ENCODE measurements at regions not wholly inside any gene's neighbourhood (a gene's known extent, or its start where the extent isn't known, plus 50 kb on each side); places are given as distances from the start of the nearest gene placed in this dataset.

- no peak for DNase-seq (ENCODE audit: low spot score)
- H3K36me3 ChIP-seq (ENCODE audit: control insufficient read depth in 4 of 4, insufficient read depth in 3 of 4, low read depth in 1 of 4, low read length in 3 of 4) = no peaks in the 10 kb centered on the region
- H3K27me3 ChIP-seq (ENCODE audit: control insufficient read depth in 4 of 4, insufficient read depth in 4 of 4, low read length in 3 of 4) = no peaks in the 10 kb centered on the region
- H3K9me3 ChIP-seq (ENCODE audit: control insufficient read depth in 4 of 4, low read length in 3 of 4) = no peaks in the 10 kb centered on the region
- H3K27ac ChIP-seq (ENCODE audit: low read depth in 1 of 2, low read length in 2 of 2) = no peak overlapping the region
- TF ChIP-seq NR2F2 (IDR thresholded peaks at IDR 0.05) (no peak), FOXA2 (IDR thresholded peaks at IDR 0.05) (no peak), TAF1 (conservative IDR thresholded peaks at IDR 0.05) (no peak), HNF4G (IDR thresholded peaks at IDR 0.05) (no peak), RXRA (IDR thresholded peaks at IDR 0.05) (no peak)
- TF ChIP-seq, protein P1, sequence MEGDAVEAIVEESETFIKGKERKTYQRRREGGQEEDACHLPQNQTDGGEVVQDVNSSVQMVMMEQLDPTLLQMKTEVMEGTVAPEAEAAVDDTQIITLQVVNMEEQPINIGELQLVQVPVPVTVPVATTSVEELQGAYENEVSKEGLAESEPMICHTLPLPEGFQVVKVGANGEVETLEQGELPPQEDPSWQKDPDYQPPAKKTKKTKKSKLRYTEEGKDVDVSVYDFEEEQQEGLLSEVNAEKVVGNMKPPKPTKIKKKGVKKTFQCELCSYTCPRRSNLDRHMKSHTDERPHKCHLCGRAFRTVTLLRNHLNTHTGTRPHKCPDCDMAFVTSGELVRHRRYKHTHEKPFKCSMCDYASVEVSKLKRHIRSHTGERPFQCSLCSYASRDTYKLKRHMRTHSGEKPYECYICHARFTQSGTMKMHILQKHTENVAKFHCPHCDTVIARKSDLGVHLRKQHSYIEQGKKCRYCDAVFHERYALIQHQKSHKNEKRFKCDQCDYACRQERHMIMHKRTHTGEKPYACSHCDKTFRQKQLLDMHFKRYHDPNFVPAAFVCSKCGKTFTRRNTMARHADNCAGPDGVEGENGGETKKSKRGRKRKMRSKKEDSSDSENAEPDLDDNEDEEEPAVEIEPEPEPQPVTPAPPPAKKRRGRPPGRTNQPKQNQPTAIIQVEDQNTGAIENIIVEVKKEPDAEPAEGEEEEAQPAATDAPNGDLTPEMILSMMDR (IDR thresholded peaks at IDR 0.05; ENCODE audit: low read depth, low read length, missing input control) = no peak
- no peak overlapping the region for H3K4me3 ChIP-seq (ENCODE audit: low read depth in 1 of 3, low read length in 3 of 3)
- no peak overlapping the region for H3K9ac ChIP-seq (ENCODE audit: low read depth in 1 of 2, low read length in 2 of 2)
- peaks cover 0 to 3% (median under 1%) of the 10 kb centered on the region in 4 donors for H3K4me1 ChIP-seq (ENCODE audit: control insufficient read depth in 4 of 4, insufficient read depth in 4 of 4, low read length in 3 of 4)
- 89% methylated on average over 8 of the region's 8 CpGs for WGBS
These were observed 224.3 kb upstream of the SETMAR start for GRCh38 chr3:4078903-4079302.

DNA sequence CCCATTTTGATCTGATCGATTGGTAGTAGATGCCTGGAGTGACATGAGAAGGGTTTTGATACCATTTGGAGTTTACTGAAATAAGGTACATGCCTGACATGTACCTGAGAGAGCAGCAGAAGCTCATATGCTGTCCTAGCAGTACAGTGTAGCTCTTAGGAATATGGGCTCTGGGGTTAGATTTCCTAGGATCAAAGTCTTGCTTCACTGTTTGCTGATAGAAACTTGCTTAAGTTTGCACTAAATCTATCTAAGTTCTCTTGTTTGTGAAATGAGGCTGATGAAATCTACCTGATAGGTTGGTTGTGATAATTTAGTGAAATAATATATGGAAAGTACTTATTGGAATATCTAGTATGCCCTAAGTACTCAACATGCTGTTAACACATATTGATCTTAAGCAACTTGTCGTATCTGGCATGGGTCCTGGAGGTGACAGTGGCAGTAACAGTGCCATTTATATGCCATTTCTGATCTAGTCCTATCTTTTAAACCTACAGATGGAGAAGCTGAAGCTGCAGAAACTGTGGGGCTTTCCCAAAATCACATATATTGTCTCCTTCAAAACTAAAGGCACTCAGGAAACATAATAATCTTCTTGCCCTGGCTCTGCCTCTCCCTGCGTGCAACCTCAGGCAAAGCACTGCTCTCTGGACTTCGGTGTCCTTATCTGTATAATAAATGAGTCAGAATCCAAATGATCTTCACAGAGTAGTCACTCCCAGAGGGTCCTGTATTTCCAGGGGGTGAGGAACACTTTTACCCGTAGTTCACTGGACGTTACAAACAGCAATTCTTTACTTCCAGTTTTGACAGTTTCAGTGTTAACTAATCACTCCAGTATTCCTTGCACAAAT is 223.6 kb upstream of the SETMAR start:
- H3K27ac ChIP-seq (ENCODE audit: low read depth in 1 of 2, low read length in 2 of 2) = no peak overlapping the region
- peaks cover 0 to 3% (median under 1%) of the 10 kb centered on the region in 4 donors for H3K4me1 ChIP-seq (ENCODE audit: control insufficient read depth in 4 of 4, insufficient read depth in 4 of 4, low read length in 3 of 4)
- WGBS = 46% methylated on average over 6 of the region's 6 CpGs
- no peaks in the 10 kb centered on the region for H3K36me3 ChIP-seq (ENCODE audit: control insufficient read depth in 4 of 4, insufficient read depth in 3 of 4, low read depth in 1 of 4, low read length in 3 of 4)
- TF ChIP-seq FOXA1 (IDR thresholded peaks at IDR 0.05) = no peak
- no peak for TF ChIP-seq HNF4G (IDR thresholded peaks at IDR 0.05)
- TF ChIP-seq ZBTB33 (IDR thresholded peaks at IDR 0.05) = no peak
- TF ChIP-seq JUND (IDR thresholded peaks at IDR 0.05) = no peak
- peak in 1 of 2 donors; percentile 39 for TF ChIP-seq HNF4A (conservative IDR thresholded peaks at IDR 0.05)
- no peak for TF ChIP-seq TAF1 (conservative IDR thresholded peaks at IDR 0.05)
- H3K9me3 ChIP-seq (ENCODE audit: control insufficient read depth in 4 of 4, low read length in 3 of 4) = no peaks in the 10 kb centered on the region
- no peak overlapping the region for H3K4me3 ChIP-seq (ENCODE audit: low read depth in 1 of 3, low read length in 3 of 3)
- no peak for DNase-seq (ENCODE audit: low spot score)
- H3K9ac ChIP-seq (ENCODE audit: low read depth in 1 of 2, low read length in 2 of 2) = no peak overlapping the region
- no peaks in the 10 kb centered on the region for H3K27me3 ChIP-seq (ENCODE audit: control insufficient read depth in 4 of 4, insufficient read depth in 4 of 4, low read length in 3 of 4)

DNA sequence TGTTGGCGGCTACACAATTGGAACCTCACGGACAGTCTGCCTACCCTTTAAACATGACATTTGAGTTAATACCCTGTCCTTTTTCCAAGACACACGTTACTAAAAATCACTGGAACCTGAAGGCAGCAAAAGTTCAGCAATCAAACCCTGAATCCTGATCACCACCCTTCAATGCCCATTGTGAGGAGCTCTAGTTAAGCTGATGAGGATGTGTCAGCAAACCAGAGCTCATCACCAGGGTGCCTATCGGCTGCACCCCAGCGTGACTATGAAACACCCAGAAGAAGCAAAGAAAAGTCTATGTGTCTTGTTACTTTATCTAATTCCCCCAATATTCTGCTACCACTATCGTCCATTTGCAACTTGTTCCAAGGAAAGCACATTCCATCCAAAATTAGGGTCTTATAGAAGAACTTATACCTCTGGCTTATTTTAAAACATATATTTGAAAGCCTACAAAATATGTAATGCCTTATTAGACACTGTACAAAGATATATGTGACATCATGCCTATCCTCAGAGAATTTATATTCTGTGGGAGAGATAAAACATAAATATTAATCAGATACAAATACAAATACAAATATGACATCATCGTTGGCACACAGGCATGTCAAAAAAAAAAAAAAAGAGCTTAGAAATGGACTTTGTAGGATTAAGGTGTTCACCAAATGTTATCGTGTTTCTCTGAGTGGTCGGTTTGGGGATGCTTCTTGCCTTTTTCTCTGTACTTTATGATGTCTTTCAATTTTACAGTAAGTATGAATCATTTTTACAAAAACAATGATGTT is 219.7 kb upstream of the SETMAR start:
- Histone ChIP-seq H3K9me3 (ENCODE audit: control insufficient read depth in 4 of 4, low read length in 3 of 4) (no peaks in the 10 kb centered on the region), H3K4me3 (ENCODE audit: low read depth in 1 of 3, low read length in 3 of 3) (no peak overlapping the region), H3K4me1 (ENCODE audit: control insufficient read depth in 4 of 4, insufficient read depth in 4 of 4, low read length in 3 of 4) (peaks cover 0 to 3% (median under 1%) of the 10 kb centered on the region in 4 donors), H3K9ac (ENCODE audit: low read depth in 1 of 2, low read length in 2 of 2) (no peak overlapping the region), H3K36me3 (ENCODE audit: control insufficient read depth in 4 of 4, insufficient read depth in 3 of 4, low read depth in 1 of 4, low read length in 3 of 4) (no peaks in the 10 kb centered on the region), H3K27me3 (ENCODE audit: control insufficient read depth in 4 of 4, insufficient read depth in 4 of 4, low read length in 3 of 4) (no peaks in the 10 kb centered on the region), H3K27ac (ENCODE audit: low read depth in 1 of 2, low read length in 2 of 2) (no peak overlapping the region)
- no peak for TF ChIP-seq RAD21 (IDR thresholded peaks at IDR 0.05)
- TF ChIP-seq GABPA (IDR thresholded peaks at IDR 0.05 in 1 of 2, conservative IDR thresholded peaks at IDR 0.05 in 1 of 2) = no peak
- TF ChIP-seq ZBTB33 (IDR thresholded peaks at IDR 0.05) = no peak
- no peak for TF ChIP-seq TAF1 (conservative IDR thresholded peaks at IDR 0.05)
- no peak for TF ChIP-seq SP1 (IDR thresholded peaks at IDR 0.05)
- no peak for TF ChIP-seq EGR1 (IDR thresholded peaks at IDR 0.05; ENCODE audit: low read depth in 2 of 2)
- TF ChIP-seq FOXA1 (IDR thresholded peaks at IDR 0.05) = no peak
- TF ChIP-seq, protein P2, sequence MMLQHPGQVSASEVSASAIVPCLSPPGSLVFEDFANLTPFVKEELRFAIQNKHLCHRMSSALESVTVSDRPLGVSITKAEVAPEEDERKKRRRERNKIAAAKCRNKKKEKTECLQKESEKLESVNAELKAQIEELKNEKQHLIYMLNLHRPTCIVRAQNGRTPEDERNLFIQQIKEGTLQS (IDR thresholded peaks at IDR 0.05) = no peak
- TF ChIP-seq REST (IDR thresholded peaks at IDR 0.05) = no peak
- DNase-seq (ENCODE audit: low spot score) = no peak
- WGBS = 91% methylated on average over 9 of the region's 9 CpGs
